H9 (cell line): ENCODE measurements at regions not wholly inside any gene's neighbourhood (a gene's known extent, or its start where the extent isn't known, plus 50 kb on each side); places are given as distances from the start of the nearest gene placed in this dataset.

Experiments
- DNase-seq: peaks from one replicate; pipeline ENCODE4 v3.0.0-alpha.2; 2017
- H2AFZ ChIP-seq: one replicate; pipeline ENCODE4 v1.6.1; 2013; ENCODE audit warnings: mild to moderate bottlenecking, low read length, control low read depth, moderate library complexity
- H2AK5ac ChIP-seq: 2 replicates; pipeline ENCODE4 v1.6.1; 2013; ENCODE audit warnings: low read length, control low read depth, mixed read lengths; ENCODE audit not compliant: insufficient read length
- H2BK120ac ChIP-seq: one replicate; pipeline ENCODE4 v1.6.1; 2013; ENCODE audit warnings: low read depth, mild to moderate bottlenecking, low read length, control low read depth, inconsistent platforms; ENCODE audit not compliant: poor library complexity, severe bottlenecking
- H2BK12ac ChIP-seq: 2 replicates; pipeline ENCODE4 v1.6.1; 2013; ENCODE audit warnings: low read length, control low read depth, mixed read lengths, low read depth; ENCODE audit not compliant: insufficient read length
- H2BK15ac ChIP-seq: 2 replicates; pipeline ENCODE4 v1.6.1; 2013; ENCODE audit warnings: low read depth, low read length, control low read depth
- H2BK20ac ChIP-seq: one replicate; pipeline ENCODE4 v1.6.1; 2013; ENCODE audit warnings: low read depth, mild to moderate bottlenecking, low read length, control low read depth, inconsistent platforms; ENCODE audit not compliant: poor library complexity, severe bottlenecking
- H2BK5ac ChIP-seq: 2 replicates; pipeline ENCODE4 v1.6.1; 2013; ENCODE audit warnings: low read length, control low read depth, mixed read lengths; ENCODE audit not compliant: insufficient read length
- H3K14ac ChIP-seq: 2 replicates; pipeline ENCODE4 v1.6.1; 2013; ENCODE audit warnings: low read length, control low read depth; ENCODE audit not compliant: insufficient read depth
- H3K18ac ChIP-seq: 2 replicates; pipeline ENCODE4 v1.6.1; 2013; ENCODE audit warnings: low read depth, mild to moderate bottlenecking, mixed read lengths, low read length, control low read depth; ENCODE audit not compliant: insufficient read length
- H3K23ac ChIP-seq: 2 replicates; pipeline ENCODE4 v1.6.1; 2013; ENCODE audit warnings: low read length, control low read depth, mixed read lengths, low read depth; ENCODE audit not compliant: insufficient read length
- H3K23me2 ChIP-seq: 2 replicates; pipeline ENCODE4 v1.6.1; 2013; ENCODE audit warnings: low read depth, mild to moderate bottlenecking, mixed read lengths, low read length, control low read depth; ENCODE audit not compliant: insufficient read length, poor library complexity, severe bottlenecking
- H3K27ac ChIP-seq: 2 replicates; pipeline ENCODE4 v1.5.1; 2013; ENCODE audit warnings: low read length, control low read depth, mixed read lengths, low read depth; ENCODE audit not compliant: insufficient read length
- H3K27me3 ChIP-seq: 2 replicates; pipeline ENCODE4 v1.6.1; 2013; ENCODE audit warnings: low read length, control low read depth, inconsistent platforms; ENCODE audit not compliant: insufficient read depth
- H3K4ac ChIP-seq: 2 replicates; pipeline ENCODE4 v1.6.1; 2013; ENCODE audit warnings: low read depth, mild to moderate bottlenecking, control low read depth, inconsistent platforms, low read length, moderate library complexity
- H3K4me1 ChIP-seq: 2 replicates; pipeline ENCODE4 v1.6.1; 2013; ENCODE audit warnings: low read length, control low read depth, inconsistent platforms; ENCODE audit not compliant: insufficient read depth
- H3K4me2 ChIP-seq: 2 replicates; pipeline ENCODE4 v1.6.1; 2013; ENCODE audit warnings: low read length, control low read depth, mixed read lengths; ENCODE audit not compliant: insufficient read length, insufficient read depth
- H3K56ac ChIP-seq: 2 replicates; pipeline ENCODE4 v1.6.1; 2013; ENCODE audit warnings: low read depth, mild to moderate bottlenecking, mixed read lengths, low read length, control low read depth; ENCODE audit not compliant: insufficient read length
- H3K79me1 ChIP-seq: 2 replicates; pipeline ENCODE4 v1.6.1; 2013; ENCODE audit warnings: low read depth, mild to moderate bottlenecking, moderate library complexity, low read length, control low read depth, inconsistent platforms; ENCODE audit not compliant: insufficient read depth, poor library complexity, severe bottlenecking
- H3K79me2 ChIP-seq: 2 replicates; pipeline ENCODE4 v1.6.1; 2013; ENCODE audit warnings: low read length, control low read depth, inconsistent platforms; ENCODE audit not compliant: insufficient read depth
- H3K9ac ChIP-seq: 2 replicates; pipeline ENCODE4 v1.6.1; 2013; ENCODE audit warnings: low read length, control low read depth, mixed read lengths; ENCODE audit not compliant: insufficient read length; ENCODE audit errors: extremely low read depth
- H3K9me3 ChIP-seq: one replicate; pipeline ENCODE4 v1.6.1; 2013; ENCODE audit warnings: low read depth, low read length, inconsistent platforms; ENCODE audit not compliant: control insufficient read depth
- H3T11ph ChIP-seq: one replicate; pipeline ENCODE4 v1.6.1; 2013; ENCODE audit warnings: mild to moderate bottlenecking, low read length, control low read depth, inconsistent platforms
- H4K20me1 ChIP-seq: one replicate; pipeline ENCODE4 v1.6.1; 2013; ENCODE audit not compliant: control insufficient read depth, insufficient read length, insufficient read depth
- H4K5ac ChIP-seq: 2 replicates; pipeline ENCODE4 v1.6.1; 2013; ENCODE audit warnings: low read depth, mild to moderate bottlenecking, mixed read lengths, low read length, control low read depth; ENCODE audit not compliant: insufficient read length
- H4K8ac ChIP-seq: replicated peaks from 2 replicates; pipeline ENCODE4 v1.6.1; 2013; ENCODE audit warnings: low read length, control low read depth, mixed read lengths, low read depth; ENCODE audit not compliant: insufficient read length
- H4K91ac ChIP-seq: 2 replicates; pipeline ENCODE4 v1.6.1; 2013; ENCODE audit warnings: low read depth, mild to moderate bottlenecking, moderate library complexity, mixed read lengths, low read length, control low read depth; ENCODE audit not compliant: insufficient read length
- H3K27ac Mint-ChIP-seq, 3 experiments: 2 replicates in 2 of 3; 3 replicates in 1 of 3; pipeline ENCODE4 v1.8.0; 2020 to 2021; ENCODE audit warnings: mixed read lengths in 3 of 3, mild to moderate bottlenecking in 1 of 3, moderate library complexity in 1 of 3
- H3K27me3 Mint-ChIP-seq: 2 replicates; pipeline ENCODE4 v1.8.0; 2021; ENCODE audit warnings: low read depth, mild to moderate bottlenecking, moderate library complexity, mixed read lengths
- H3K36me3 Mint-ChIP-seq, 3 experiments: 2 replicates in 2 of 3; 3 replicates in 1 of 3; pipeline ENCODE4 v1.8.0; 2020 to 2021; ENCODE audit warnings: low read depth in 3 of 3, mixed read lengths in 3 of 3; ENCODE audit not compliant: insufficient read depth in 1 of 3
- H3K4me1 Mint-ChIP-seq, 2 experiments: 2 replicates each; pipeline ENCODE4 v1.8.0; 2020; ENCODE audit warnings: mixed read lengths in 2 of 2
- H3K4me3 Mint-ChIP-seq, 2 experiments: 2 replicates in 1 of 2; 3 replicates in 1 of 2; pipeline ENCODE4 v1.8.0; 2020 to 2021; ENCODE audit warnings: mild to moderate bottlenecking in 2 of 2, mixed read lengths in 2 of 2, moderate library complexity in 1 of 2
- H3K9me3 Mint-ChIP-seq, 2 experiments: 2 replicates in 1 of 2; 3 replicates in 1 of 2; pipeline ENCODE4 v1.8.0; 2020; ENCODE audit warnings: mild to moderate bottlenecking in 2 of 2, mixed read lengths in 2 of 2, moderate library complexity in 1 of 2
- CTCF ChIP-seq: fragments of 200-600 bp; sonication (generic); conservative IDR thresholded peaks from 3 replicates; pipeline ENCODE4 v1.8.0; 2021; ENCODE audit warnings: antibody characterized with exemption, mild to moderate bottlenecking
- WGBS: extraction: QIAGEN DNeasy Blood & Tissue Kit; methylation state at CpG from one replicate; pipeline ENCODE4 v1.1.7; 2013; ENCODE audit warnings: missing lambda C conversion rate, low lambda C conversion rate, mixed read lengths; ENCODE audit not compliant: insufficient read length; ENCODE audit errors: extremely low coverage; 5-methylcytosine and 5-hydroxymethylcytosine counted together

GRCh38 chr2:58928391-58928790, 687.3 kb upstream of the FANCL start:
- Histone ChIP-seq H2BK12ac (no peak overlapping the region), H4K91ac (no peak overlapping the region), H4K20me1 (no peaks in the 10 kb centered on the region), H3K18ac (no peak overlapping the region), H3K4ac (no peak overlapping the region), H2BK15ac (no peak overlapping the region), H3K79me1 (no peaks in the 10 kb centered on the region), H3K23ac (no peak overlapping the region), H2AK5ac (no peak overlapping the region), H3K9ac (no peak overlapping the region), H3K27me3 (no peaks in the 10 kb centered on the region), H3K4me1 (peaks cover 5% of the 10 kb centered on the region; the same call in 1 of the 2 replicates), H3K27ac (no peak overlapping the region), H2BK5ac (no peak overlapping the region), H3K79me2 (no peaks in the 10 kb centered on the region), H4K5ac (no peak overlapping the region), H4K8ac (no peak overlapping the region), H2AFZ (no peak overlapping the region), H2BK120ac (no peak overlapping the region), H3T11ph (no peak overlapping the region), H3K4me2 (no peak overlapping the region), H3K9me3 (no peaks in the 10 kb centered on the region), H2BK20ac (no peak overlapping the region), H3K56ac (no peak overlapping the region), H3K14ac (no peak overlapping the region), H3K23me2 (no peaks in the 10 kb centered on the region)
- H3K36me3 Mint-ChIP-seq, result no peaks in the 10 kb centered on the region; a peak in 1 of 7 replicates
- H3K4me1 Mint-ChIP-seq, result peaks cover 26 to 28% of the 10 kb centered on the region in 2 experiments
- no peak overlapping the region for H3K4me3 Mint-ChIP-seq
- H3K27ac Mint-ChIP-seq, result 0 out of 7 replicates have a peak overlapping the region, but pooled peaks of 1 of the 3 experiments have one; percentile 34
- WGBS, result no CpG with 5 or more reads among the region's 6 CpGs
- no peaks in the 10 kb centered on the region; a peak in 1 of 5 replicates for H3K9me3 Mint-ChIP-seq
- no peak for TF ChIP-seq CTCF
- no peaks in the 10 kb centered on the region for H3K27me3 Mint-ChIP-seq
- no peak for DNase-seq
